Right lobe of liver (tissue), 6 donors: ENCODE measurements at regions not wholly inside any gene's neighbourhood (a gene's known extent, or its start where the extent isn't known, plus 50 kb on each side); places are given as distances from the start of the nearest gene placed in this dataset.

Experiments
- ATAC-seq, 4 donors: fragments of 200-7000 bp; cut with Tn5 transposase; one replicate each; pipeline ENCODE4 v1.9.1; 2020; ENCODE audit warnings: mild to moderate bottlenecking in 4 of 4, moderate library complexity in 4 of 4
- DNase-seq, 3 donors: peaks; one replicate each; pipeline ENCODE4 v3.0.0-alpha.2; 2020
- H3K27ac ChIP-seq, 3 donors: fragments of 200-600 bp; one replicate each; pipeline ENCODE4 v1.8.0; 2022
- H3K27me3 ChIP-seq, 2 donors: fragments of 200-600 bp; one replicate each; pipeline ENCODE4 v1.8.0; 2022
- H3K36me3 ChIP-seq, 4 donors: fragments of 200-600 bp; sonication (generic) in 1 of 4; one replicate each; pipeline versions ENCODE4 v1.5.1 to v1.8.0; 2017 to 2022; ENCODE audit warnings: control low read depth in 1 of 4
- H3K4me1 ChIP-seq, 4 donors: fragments of 200-600 bp; sonication (generic) in 1 of 4; one replicate each; pipeline versions ENCODE4 v1.5.1 to v1.8.0; 2017 to 2022; ENCODE audit warnings: control low read depth in 1 of 4
- H3K4me3 ChIP-seq, 3 donors: fragments of 200-600 bp; one replicate each; pipeline ENCODE4 v1.8.0; 2022
- H3K9me3 ChIP-seq, 4 donors: fragments of 200-600 bp; sonication (generic) in 1 of 4; one replicate each; pipeline versions ENCODE4 v1.5.1 to v1.8.0; 2017 to 2022; ENCODE audit warnings: control low read depth in 1 of 4
- POLR2A ChIP-seq: fragments of 450-650 bp; IDR thresholded peaks from one replicate; pipeline ENCODE4 v1.6.1; 2017; ENCODE audit warnings: antibody characterized with exemption, mild to moderate bottlenecking
- WGBS: methylation state at CpG from one replicate; pipeline ENCODE4 v1.1.6; 2018; ENCODE audit warnings: low coverage, low lambda C conversion rate; ENCODE audit not compliant: insufficient coverage; ENCODE audit errors: missing lambda C conversion rate; 5-methylcytosine and 5-hydroxymethylcytosine counted together
- intact Hi-C, 2 donors: fragments of 100-400 bp; cut with DNase I; formaldehyde crosslinking; loops; one replicate each; pipeline versions ENCODE4 v1.11.2 to v1.14.1; 2022
- TF ChIP-seq, protein P1 (sequence below), 4 donors: fragments of 200-600 bp in 3 of 4; fragments of 450-650 bp in 1 of 4; IDR thresholded peaks; one replicate each; pipeline versions ENCODE4 v1.5.1 to v1.8.0; 2016 to 2022; ENCODE audit warnings: antibody characterized with exemption in 4 of 4, mild to moderate bottlenecking in 2 of 4
- donor health status: DM: no; HTN: yes; CAD: no.
- donor health status: DM: no; HTN: no; CAD: no.
- donor health status: DM: no; HTN: no; CAD: no.
- donor health status: DM: no; HTN: yes; CAD: no.
- donor health status: DM: no; HTN: yes; CAD: no.

DNA sequence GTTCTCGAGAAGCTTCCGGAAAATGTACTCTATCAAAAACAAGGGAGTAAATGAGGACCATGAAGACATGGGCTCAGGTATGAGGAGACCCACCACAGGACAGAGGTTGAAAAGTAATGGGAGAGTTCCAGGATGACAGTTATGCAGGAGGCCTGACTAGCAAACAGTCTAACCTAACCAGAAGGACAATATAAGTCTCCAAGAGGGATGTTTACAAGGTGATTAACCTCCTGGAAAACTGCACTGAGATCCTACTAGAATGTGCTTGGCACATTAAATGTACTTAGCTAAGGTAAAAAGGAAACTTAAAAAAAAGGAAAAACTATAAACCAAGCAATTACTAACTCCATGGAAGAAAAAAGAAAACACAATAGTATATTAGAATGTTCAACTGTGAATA lies 258.3 kb downstream of the KLF5 start:
- 95% methylated on average over 2 of the region's 2 CpGs for WGBS

DNA sequence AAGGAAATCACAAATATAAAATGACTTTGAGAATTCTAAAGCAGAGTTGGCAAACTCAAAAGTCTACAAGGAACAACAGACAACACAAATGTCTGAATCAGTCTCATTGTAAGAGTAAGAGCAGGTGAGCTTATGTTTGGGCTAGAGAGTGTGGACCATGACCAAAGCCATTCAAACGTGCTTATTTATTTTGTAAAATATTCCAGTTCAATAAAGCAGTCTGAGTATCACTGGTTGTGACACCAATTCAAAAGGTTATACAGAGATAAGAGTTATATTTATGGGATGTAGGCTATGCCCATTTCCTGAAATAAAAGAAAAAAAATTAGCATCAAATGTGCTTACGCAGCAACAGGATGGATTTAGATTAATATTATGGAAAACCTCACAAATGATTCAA lies 251.6 kb downstream of the KLF5 start:
- no peaks in the 10 kb centered on the region for H3K27me3 ChIP-seq
- no peak for ATAC-seq

More for the DNA sequence above, 258.3 kb downstream of the KLF5 start:
- Histone ChIP-seq H3K4me1 (peaks cover 0 to 4% (median 0%) of the 10 kb centered on the region in 4 donors), H3K27ac (no peak overlapping the region), H3K27me3 (no peaks in the 10 kb centered on the region), H3K9me3 (no peaks in the 10 kb centered on the region), H3K36me3 (no peaks in the 10 kb centered on the region), H3K4me3 (no peak overlapping the region)
- DNase-seq (no peak), ATAC-seq (no peak)
- TF ChIP-seq, protein P1, sequence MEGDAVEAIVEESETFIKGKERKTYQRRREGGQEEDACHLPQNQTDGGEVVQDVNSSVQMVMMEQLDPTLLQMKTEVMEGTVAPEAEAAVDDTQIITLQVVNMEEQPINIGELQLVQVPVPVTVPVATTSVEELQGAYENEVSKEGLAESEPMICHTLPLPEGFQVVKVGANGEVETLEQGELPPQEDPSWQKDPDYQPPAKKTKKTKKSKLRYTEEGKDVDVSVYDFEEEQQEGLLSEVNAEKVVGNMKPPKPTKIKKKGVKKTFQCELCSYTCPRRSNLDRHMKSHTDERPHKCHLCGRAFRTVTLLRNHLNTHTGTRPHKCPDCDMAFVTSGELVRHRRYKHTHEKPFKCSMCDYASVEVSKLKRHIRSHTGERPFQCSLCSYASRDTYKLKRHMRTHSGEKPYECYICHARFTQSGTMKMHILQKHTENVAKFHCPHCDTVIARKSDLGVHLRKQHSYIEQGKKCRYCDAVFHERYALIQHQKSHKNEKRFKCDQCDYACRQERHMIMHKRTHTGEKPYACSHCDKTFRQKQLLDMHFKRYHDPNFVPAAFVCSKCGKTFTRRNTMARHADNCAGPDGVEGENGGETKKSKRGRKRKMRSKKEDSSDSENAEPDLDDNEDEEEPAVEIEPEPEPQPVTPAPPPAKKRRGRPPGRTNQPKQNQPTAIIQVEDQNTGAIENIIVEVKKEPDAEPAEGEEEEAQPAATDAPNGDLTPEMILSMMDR (IDR thresholded peaks at IDR 0.05): no peak
- TF ChIP-seq POLR2A: no peak
- intact Hi-C loops: no loop called here

DNA sequence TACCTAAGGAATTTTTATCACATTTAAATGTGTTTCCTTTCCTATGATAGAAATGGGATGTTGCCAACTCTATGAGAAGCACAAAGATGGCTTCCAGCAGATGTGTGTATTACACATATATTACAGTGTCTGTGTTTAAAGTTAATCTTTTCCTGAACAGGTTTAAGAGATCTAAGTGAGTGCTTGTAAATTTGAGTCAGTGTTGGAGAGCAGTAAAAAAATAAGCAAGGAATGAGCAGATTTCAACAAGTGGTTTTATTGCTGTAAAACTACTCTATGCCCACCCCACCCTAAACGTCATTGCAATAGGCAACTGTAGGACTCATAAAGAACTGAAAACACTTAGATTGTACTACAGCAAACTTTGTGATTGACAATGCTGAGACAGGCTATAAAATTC lies 248.7 kb downstream of the KLF5 start:
- DNase-seq: no peak
- no peak for ATAC-seq
- Histone ChIP-seq H3K4me1 (no peaks in the 10 kb centered on the region), H3K27ac (no peak overlapping the region), H3K4me3 (no peak overlapping the region), H3K27me3 (no peaks in the 10 kb centered on the region), H3K36me3 (no peaks in the 10 kb centered on the region), H3K9me3 (no peaks in the 10 kb centered on the region)
- intact Hi-C loops: no loop called here
- TF ChIP-seq POLR2A: no peak
- TF ChIP-seq, protein P1 (IDR thresholded peaks at IDR 0.05): no peak
- 83% methylated on average over 1 of the region's 1 CpG for WGBS

More for the DNA sequence above, 251.6 kb downstream of the KLF5 start:
- 59% methylated on average over 2 of the region's 2 CpGs for WGBS
- no peaks in the 10 kb centered on the region for H3K9me3 ChIP-seq
- intact Hi-C loops: no loop called here
- H3K4me3 ChIP-seq: no peak overlapping the region
- TF ChIP-seq, protein P1 (IDR thresholded peaks at IDR 0.05): no peak
- TF ChIP-seq POLR2A: no peak
- no peaks in the 10 kb centered on the region for H3K4me1 ChIP-seq
- no peak overlapping the region for H3K27ac ChIP-seq
- H3K36me3 ChIP-seq: no peaks in the 10 kb centered on the region
- DNase-seq: no peak

DNA sequence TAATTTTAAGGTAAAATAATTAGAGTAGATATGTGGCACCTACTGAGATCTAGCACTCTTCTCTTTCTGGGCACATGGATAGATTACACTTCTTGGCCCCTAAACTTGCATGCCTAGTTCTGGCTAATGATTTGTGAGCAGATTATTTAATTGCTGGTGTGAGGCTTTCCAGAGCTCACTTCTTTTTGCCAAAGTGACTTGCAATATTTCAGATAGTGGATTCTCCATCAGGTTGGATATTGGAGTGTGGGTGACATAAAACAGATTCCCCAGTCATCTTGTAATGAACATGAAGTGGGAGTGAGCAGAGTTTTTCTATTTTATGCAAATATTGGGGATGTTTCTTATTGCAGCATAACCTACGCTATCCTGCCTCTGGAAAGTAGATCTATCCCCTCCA lies 247.9 kb downstream of the KLF5 start:
- Histone ChIP-seq H3K4me3 (no peak overlapping the region), H3K4me1 (no peaks in the 10 kb centered on the region), H3K27ac (no peak overlapping the region), H3K9me3 (no peaks in the 10 kb centered on the region), H3K36me3 (no peaks in the 10 kb centered on the region), H3K27me3 (no peaks in the 10 kb centered on the region)
- TF ChIP-seq, protein P1 (IDR thresholded peaks at IDR 0.05): no peak
- no peak for TF ChIP-seq POLR2A
- DNase-seq: no peak
- WGBS: 100% methylated on average over 1 of the region's 1 CpG
- intact Hi-C loops: no loop called here
- no peak for ATAC-seq

DNA sequence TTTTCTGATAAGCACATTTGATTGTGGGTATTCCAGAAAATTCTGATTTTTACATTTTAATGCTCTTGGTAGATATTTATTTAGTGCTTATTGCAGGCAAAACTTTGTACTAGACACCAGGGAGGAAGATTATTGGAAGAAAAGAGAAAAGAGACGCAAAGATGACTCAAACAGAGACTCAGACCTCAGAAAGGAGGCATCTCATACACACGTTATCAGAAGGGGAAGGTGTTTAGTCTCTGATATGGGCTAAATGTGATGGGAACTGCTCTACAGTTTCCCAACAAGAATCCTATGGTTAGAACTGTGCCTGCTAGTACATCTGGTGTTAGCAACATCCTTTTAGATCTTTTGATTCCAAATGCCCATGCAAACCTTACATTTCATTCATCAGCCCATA lies 245.6 kb downstream of the KLF5 start:
- no peaks in the 10 kb centered on the region for H3K36me3 ChIP-seq
- peaks cover 0 to 5% (median 0%) of the 10 kb centered on the region in 4 donors for H3K4me1 ChIP-seq
- intact Hi-C loops: no loop called here
- WGBS: 57% methylated on average over 2 of the region's 2 CpGs
- no peak for ATAC-seq
- H3K27ac ChIP-seq: no peak overlapping the region
- H3K27me3 ChIP-seq: no peaks in the 10 kb centered on the region
- TF ChIP-seq, protein P1 (IDR thresholded peaks at IDR 0.05): no peak
- TF ChIP-seq POLR2A: no peak
- H3K4me3 ChIP-seq: no peak overlapping the region
- H3K9me3 ChIP-seq: no peaks in the 10 kb centered on the region
- DNase-seq: no peak
